ENCODE measurements at regions not wholly inside any gene's neighbourhood (a gene's known extent, or its start where the extent isn't known, plus 50 kb on each side); places are given as distances from the start of the nearest gene placed in this dataset.

DNA sequence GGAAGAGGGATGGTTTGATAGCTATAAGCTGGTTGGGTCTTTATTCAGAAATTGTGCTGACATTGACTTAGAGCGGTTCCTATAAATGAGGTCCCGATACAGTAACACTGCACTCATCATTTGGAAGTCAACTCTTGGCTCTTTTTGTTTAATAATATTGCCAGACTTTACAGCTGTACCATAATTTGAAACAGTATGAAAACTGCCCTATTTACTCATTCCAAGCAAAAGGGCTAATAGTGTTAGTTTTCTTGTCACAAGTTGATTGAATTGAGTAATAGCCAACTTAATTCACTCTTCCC, 128.4 kb upstream of the LIMCH1 start:
- H3K27ac ChIP-seq: no peak overlapping the region
- no peak for TF ChIP-seq ZFX (IDR thresholded peaks at IDR 0.05; ENCODE audit: borderline replicate concordance)
- TF ChIP-seq CTCF (IDR thresholded peaks at IDR 0.05): no peak

- H3K27ac ChIP-seq: no peak overlapping the region
Observed at GRCh38 chr4:41410049-41410448, 127.9 kb upstream of the LIMCH1 start.

GRCh38 chr4:41413670-41414411, 124.1 kb upstream of the LIMCH1 start:
- TF ChIP-seq CTCF (IDR thresholded peaks at IDR 0.05): no peak
- TF ChIP-seq ZFX (IDR thresholded peaks at IDR 0.05; ENCODE audit: borderline replicate concordance): no peak
- H3K27ac ChIP-seq: no peak overlapping the region

More at GRCh38 chr4:41410049-41410448, 127.9 kb upstream of the LIMCH1 start:
- no peak for TF ChIP-seq ZFX (IDR thresholded peaks at IDR 0.05; ENCODE audit: borderline replicate concordance)

GRCh38 chr4:41414412-41414779, 123.6 kb upstream of the LIMCH1 start:
- no peak for TF ChIP-seq CTCF (IDR thresholded peaks at IDR 0.05)
- no peak for TF ChIP-seq ZFX (IDR thresholded peaks at IDR 0.05; ENCODE audit: borderline replicate concordance)
- H3K27ac ChIP-seq: no peak overlapping the region

GRCh38 chr4:41418444-41418843, 119.5 kb upstream of the LIMCH1 start:
- H3K27ac ChIP-seq: peak overlapping the region; percentile 52
- TF ChIP-seq CTCF (IDR thresholded peaks at IDR 0.05) (no peak), ZFX (IDR thresholded peaks at IDR 0.05; ENCODE audit: borderline replicate concordance) (no peak)

DNA sequence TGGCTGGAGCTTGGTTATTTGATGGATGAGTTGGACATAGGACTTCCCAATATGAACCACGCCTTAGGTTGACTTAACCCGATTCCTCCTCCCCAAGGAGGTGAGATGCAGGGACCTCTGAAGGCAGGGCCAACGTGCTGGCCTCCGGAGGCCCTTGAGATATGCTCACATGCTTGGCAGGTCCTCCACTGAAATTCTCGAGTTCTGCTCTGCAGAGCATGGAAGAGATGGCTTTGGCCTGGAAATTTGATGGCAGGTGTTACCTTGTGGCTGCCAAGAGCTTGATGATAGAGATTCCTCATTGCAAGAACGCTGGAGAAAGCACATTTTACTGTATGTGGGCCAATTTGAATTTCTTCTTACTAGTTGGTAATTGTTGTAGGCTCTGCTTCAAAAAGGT, 117.4 kb upstream of the LIMCH1 start:
- TF ChIP-seq CTCF (IDR thresholded peaks at IDR 0.05) (no peak), ZFX (IDR thresholded peaks at IDR 0.05; ENCODE audit: borderline replicate concordance) (no peak)
- no peak overlapping the region for H3K27ac ChIP-seq

DNA sequence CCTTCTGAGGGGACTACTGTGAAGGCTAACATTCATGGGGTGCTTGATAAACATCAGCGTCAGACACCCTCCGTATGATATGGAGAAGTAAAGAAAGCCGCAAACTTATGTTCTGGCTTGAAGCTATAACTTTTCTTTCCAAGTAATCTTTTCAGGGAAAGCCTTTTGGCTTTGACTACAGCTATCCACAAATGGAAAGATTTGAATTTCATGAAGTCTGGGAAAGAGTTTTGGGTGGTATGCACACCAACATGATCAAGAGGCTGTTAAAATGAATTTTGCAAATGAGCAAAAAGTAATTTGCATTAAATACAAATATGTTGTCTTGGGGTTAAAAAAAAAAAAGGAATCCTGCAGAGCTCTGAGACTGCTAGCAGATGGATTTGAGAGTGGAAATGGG, 114.8 kb upstream of the LIMCH1 start:
- H3K27ac ChIP-seq: no peak overlapping the region
- TF ChIP-seq ZFX (IDR thresholded peaks at IDR 0.05; ENCODE audit: borderline replicate concordance) (no peak), CTCF (IDR thresholded peaks at IDR 0.05) (no peak)

- H3K27ac ChIP-seq: no peak overlapping the region
- TF ChIP-seq CTCF (IDR thresholded peaks at IDR 0.05) (no peak), ZFX (IDR thresholded peaks at IDR 0.05; ENCODE audit: borderline replicate concordance) (no peak)
Observed at GRCh38 chr4:41424522-41424921, 113.4 kb upstream of the LIMCH1 start.
